DND-41 (cell line): ENCODE measurements at regions not wholly inside any gene's neighbourhood (a gene's known extent, or its start where the extent isn't known, plus 50 kb on each side); places are given as distances from the start of the nearest gene placed in this dataset.

Experiments
- ATAC-seq: fragments of 200-7000 bp; cut with Tn5 transposase; 3 replicates; pipeline ENCODE4 v1.9.1; 2021; ENCODE audit warnings: low read depth; ENCODE audit not compliant: insufficient read depth
- DNase-seq: peaks from one replicate; pipeline ENCODE4 v3.0.0-alpha.2; 2020
- H2AFZ ChIP-seq: 2 replicates; pipeline ENCODE4 v1.6.0; 2012; ENCODE audit warnings: low read depth, low read length
- H3K27ac ChIP-seq: 2 replicates; pipeline ENCODE4 v1.5.1; 2012; ENCODE audit warnings: low read length, inconsistent platforms
- H3K27me3 ChIP-seq: fragments of 200-600 bp; sonication (generic); 2 replicates; pipeline ENCODE4 v1.6.0; 2012; ENCODE audit warnings: low read length, mild to moderate bottlenecking, inconsistent platforms; ENCODE audit not compliant: insufficient read depth, poor library complexity
- H3K36me3 ChIP-seq: 2 replicates; pipeline ENCODE4 v1.5.1; 2012; ENCODE audit warnings: low read length, inconsistent platforms; ENCODE audit not compliant: insufficient read depth
- H3K4me1 ChIP-seq: 2 replicates; pipeline ENCODE4 v1.5.1; 2012; ENCODE audit warnings: mild to moderate bottlenecking, low read length; ENCODE audit not compliant: insufficient read depth
- H3K4me2 ChIP-seq: 2 replicates; pipeline ENCODE4 v1.6.0; 2012; ENCODE audit warnings: mild to moderate bottlenecking, moderate library complexity, low read length, inconsistent platforms; ENCODE audit not compliant: insufficient read depth
- H3K4me3 ChIP-seq, 2 experiments: fragments of 200-600 bp in 1 of 2; shearing (Covaris generic) in 1 of 2; 2 replicates each; pipeline ENCODE4 v1.5.1; 2012 to 2016; ENCODE audit warnings: inconsistent platforms in 2 of 2, low read length in 2 of 2, mild to moderate bottlenecking in 2 of 2, low read depth in 1 of 2, moderate library complexity in 1 of 2
- H3K79me2 ChIP-seq: 2 replicates; pipeline ENCODE4 v1.6.0; 2012; ENCODE audit warnings: low read length, inconsistent platforms; ENCODE audit not compliant: insufficient read depth
- H3K9ac ChIP-seq: 2 replicates; pipeline ENCODE4 v1.6.0; 2012; ENCODE audit warnings: low read depth, mild to moderate bottlenecking, inconsistent platforms, low read length, moderate library complexity
- H3K9me3 ChIP-seq: 2 replicates; pipeline ENCODE4 v1.5.1; 2012; ENCODE audit warnings: low read length, moderate library complexity, mild to moderate bottlenecking, inconsistent platforms; ENCODE audit not compliant: insufficient read depth, severe bottlenecking
- H4K20me1 ChIP-seq: 2 replicates; pipeline ENCODE4 v1.6.0; 2012; ENCODE audit warnings: low read length; ENCODE audit not compliant: insufficient read depth
- CTCF ChIP-seq: IDR thresholded peaks from 2 replicates; pipeline ENCODE4 v1.5.1; 2012; ENCODE audit warnings: borderline replicate concordance, low read length, moderate library complexity, mild to moderate bottlenecking; ENCODE audit not compliant: poor library complexity, severe bottlenecking; ENCODE audit errors: extremely low read depth
- EZH2 ChIP-seq: IDR thresholded peaks from 3 replicates; pipeline ENCODE4 v1.6.1; 2012; ENCODE audit warnings: borderline replicate concordance, low read depth, mild to moderate bottlenecking, moderate library complexity, low read length, inconsistent platforms; ENCODE audit not compliant: severe bottlenecking

GRCh38 chr1:162916821-162917613, 56.0 kb upstream of the CCDC190 start:
- Histone ChIP-seq H3K27ac (no peak overlapping the region), H3K4me3 (no peak overlapping the region), H2AFZ (no peak overlapping the region), H3K27me3 (no peaks in the 10 kb centered on the region), H3K36me3 (no peaks in the 10 kb centered on the region), H3K4me2 (no peak overlapping the region), H4K20me1 (no peaks in the 10 kb centered on the region), H3K9ac (no peak overlapping the region), H3K79me2 (no peaks in the 10 kb centered on the region), H3K4me1 (peaks cover 7% of the 10 kb centered on the region; the same call in 1 of the 2 replicates), H3K9me3 (no peaks in the 10 kb centered on the region)
- TF ChIP-seq CTCF: no peak
- TF ChIP-seq EZH2: no peak
- ATAC-seq (no peak), DNase-seq (no peak)

GRCh38 chr1:162916407-162916806, 55.4 kb upstream of the CCDC190 start:
- no peaks in the 10 kb centered on the region for H3K27me3 ChIP-seq
- H4K20me1 ChIP-seq: no peaks in the 10 kb centered on the region
- DNase-seq: no peak
- H3K9me3 ChIP-seq: no peaks in the 10 kb centered on the region
- no peak overlapping the region for H3K4me2 ChIP-seq
- ATAC-seq: no peak
- no peak overlapping the region for H3K9ac ChIP-seq
- H3K27ac ChIP-seq: no peak overlapping the region
- 0 out of 2 replicates have a peak, but pooled peaks cover under 1% of the 10 kb centered on the region for H3K4me1 ChIP-seq
- no peak overlapping the region for H2AFZ ChIP-seq
- no peaks in the 10 kb centered on the region for H3K79me2 ChIP-seq
- H3K36me3 ChIP-seq: no peaks in the 10 kb centered on the region
- TF ChIP-seq EZH2: no peak
- no peak overlapping the region for H3K4me3 ChIP-seq

GRCh38 chr1:162914601-162915000, 53.6 kb upstream of the CCDC190 start:
- Histone ChIP-seq H2AFZ (no peak overlapping the region), H3K27me3 (no peaks in the 10 kb centered on the region), H3K4me1 (no peaks in the 10 kb centered on the region), H3K9me3 (no peaks in the 10 kb centered on the region), H3K79me2 (no peaks in the 10 kb centered on the region), H3K9ac (no peak overlapping the region), H3K4me3 (no peak overlapping the region), H4K20me1 (no peaks in the 10 kb centered on the region), H3K4me2 (no peak overlapping the region), H3K27ac (no peak overlapping the region), H3K36me3 (no peaks in the 10 kb centered on the region)
- no peak for DNase-seq
- no peak for ATAC-seq
- TF ChIP-seq EZH2: no peak
- TF ChIP-seq CTCF: no peak

GRCh38 chr1:162913345-162913744, 52.4 kb upstream of the CCDC190 start:
- no peaks in the 10 kb centered on the region for H4K20me1 ChIP-seq
- H3K4me2 ChIP-seq: no peak overlapping the region
- no peak overlapping the region for H2AFZ ChIP-seq
- H3K27ac ChIP-seq: no peak overlapping the region
- DNase-seq: no peak
- TF ChIP-seq CTCF (no peak), EZH2 (no peak)
- H3K27me3 ChIP-seq: no peaks in the 10 kb centered on the region
- H3K9ac ChIP-seq: no peak overlapping the region
- no peak for ATAC-seq
- no peaks in the 10 kb centered on the region for H3K36me3 ChIP-seq
- H3K79me2 ChIP-seq: no peaks in the 10 kb centered on the region
- no peaks in the 10 kb centered on the region for H3K4me1 ChIP-seq
- no peaks in the 10 kb centered on the region for H3K9me3 ChIP-seq
- no peak overlapping the region for H3K4me3 ChIP-seq
